ENCODE measurements at regions not wholly inside any gene's neighbourhood (a gene's known extent, or its start where the extent isn't known, plus 50 kb on each side); places are given as distances from the start of the nearest gene placed in this dataset.
"Not testable (repeated sequence)": the region's sequence is repeated elsewhere in the genome, so short reads cannot be mapped to it uniquely, and the experiment has no call there.

DNA sequence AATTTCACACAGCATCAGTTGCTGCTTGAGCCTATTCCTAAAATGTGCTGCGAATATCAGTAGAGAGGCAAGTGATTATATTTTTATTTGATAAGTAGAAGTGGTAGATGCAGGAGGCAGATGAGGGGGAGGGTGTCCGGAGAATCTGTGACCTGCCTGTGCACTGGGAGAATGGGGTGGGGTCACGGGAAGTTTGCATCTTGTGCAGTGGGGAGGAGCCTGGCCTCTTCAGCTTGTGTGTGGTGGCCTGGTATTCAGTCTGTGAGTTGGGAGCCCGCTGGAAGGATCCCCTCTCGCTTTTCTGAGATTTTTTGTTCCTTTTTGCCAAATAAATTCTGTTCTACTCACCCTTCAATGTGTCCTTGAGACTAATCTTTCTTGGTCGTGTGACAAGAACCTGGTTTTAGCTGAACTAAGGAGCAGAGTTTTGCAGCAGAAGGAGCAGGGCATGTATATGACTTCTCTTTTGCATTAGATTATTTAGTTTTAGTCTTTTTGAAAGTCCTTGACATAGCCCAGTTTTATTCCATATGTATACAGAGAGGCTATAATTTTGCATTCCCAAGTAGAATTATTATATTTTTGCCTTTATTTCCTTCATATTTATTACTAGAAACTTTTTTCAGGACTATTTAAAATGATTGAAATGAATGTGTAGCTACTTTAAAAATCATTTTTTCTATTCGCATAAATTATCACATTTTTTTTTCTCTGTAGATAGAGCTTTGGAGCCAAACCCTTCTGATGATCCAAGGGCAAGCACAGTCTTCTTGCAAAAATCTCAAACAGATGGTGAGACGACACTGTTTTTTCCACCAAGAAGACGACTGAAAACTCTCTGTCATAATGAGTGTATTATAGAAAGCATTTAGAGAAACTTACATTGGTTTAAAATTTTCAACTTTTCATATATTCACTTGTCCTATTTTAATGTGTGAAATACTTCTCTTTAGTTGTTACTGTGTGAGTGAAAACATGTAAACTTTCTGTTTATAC lies 1257.2 kb downstream of the UQCRFS1 start:
- no peaks in the 10 kb centered on the region for H3K36me3 ChIP-seq (ENCODE audit: control insufficient read depth in 2 of 2, insufficient read depth in 2 of 2, low read length in 1 of 2)
- no peaks in the 10 kb centered on the region for H3K79me2 ChIP-seq (ENCODE audit: control insufficient read depth, insufficient read depth, low read length)
- no peak overlapping the region for H3K4me2 ChIP-seq (ENCODE audit: control insufficient read depth, insufficient read depth)
- no peaks in the 10 kb centered on the region; a peak in 1 of 4 replicates for H3K27me3 ChIP-seq (replicated peaks in 1 of 2; ENCODE audit: control insufficient read depth in 2 of 2, insufficient read depth in 2 of 2, low read length in 1 of 2)
- TF ChIP-seq POU2F2 (IDR thresholded peaks at IDR 0.05; ENCODE audit: borderline replicate concordance, low read depth, low read length) (no peak), IKZF2 (IDR thresholded peaks at IDR 0.05) (no peak), MTA3 (IDR thresholded peaks at IDR 0.05; ENCODE audit: borderline replicate concordance, low read length) (no peak), BACH1 (IDR thresholded peaks at IDR 0.05; ENCODE audit: borderline replicate concordance) (no peak), NR2C1 (IDR thresholded peaks at IDR 0.05) (no peak), MEF2A (IDR thresholded peaks at IDR 0.05; ENCODE audit: insufficient read depth, low read depth, low read length) (no peak)
- TF ChIP-seq, protein P1, sequence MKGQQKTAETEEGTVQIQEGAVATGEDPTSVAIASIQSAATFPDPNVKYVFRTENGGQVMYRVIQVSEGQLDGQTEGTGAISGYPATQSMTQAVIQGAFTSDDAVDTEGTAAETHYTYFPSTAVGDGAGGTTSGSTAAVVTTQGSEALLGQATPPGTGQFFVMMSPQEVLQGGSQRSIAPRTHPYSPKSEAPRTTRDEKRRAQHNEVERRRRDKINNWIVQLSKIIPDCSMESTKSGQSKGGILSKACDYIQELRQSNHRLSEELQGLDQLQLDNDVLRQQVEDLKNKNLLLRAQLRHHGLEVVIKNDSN (IDR thresholded peaks at IDR 0.05; ENCODE audit: borderline replicate concordance, extremely low read length, insufficient read depth, low read depth, low read length), result no peak
- H3K9ac ChIP-seq (ENCODE audit: control insufficient read depth, insufficient read depth, low read length), result no peak overlapping the region
- no peak for DNase-seq (ENCODE audit: low read depth, low spot score)
- ChIA-PET CTCF (interaction anchor here (0.6 to 2.2 kb wide), 2 partner anchors 11 to 20 kb away, joined by 3 to 10 read pairs; no protein-coding TSS in a partner anchor), RAD21 (ENCODE audit: unreplicated experiment) (no interaction called here), SMC1A (ENCODE audit: uncharacterized antibody, unreplicated experiment) (interaction anchor here (0.6 to 1.2 kb wide), 3 partner anchors 20 to 252 kb away, joined by 3 to 4 read pairs (median 4); no protein-coding TSS in a partner anchor), POLR2A (interaction anchor here (0.5 kb wide), 1 partner anchor 1301 kb away, joined by 5 read pairs; no protein-coding TSS in a partner anchor)
- intact Hi-C loops (cut with micrococcal nuclease; ENCODE audit: unreplicated experiment) (no loop called here), in situ Hi-C loops (cut with MboI) (loop anchor here (25.0 kb wide), 1 partner anchor 757 kb away; no protein-coding TSS in a partner anchor)
- no TSS peak for BruUV-seq (replicated peaks)
- no peak overlapping the region for H2AFZ ChIP-seq (ENCODE audit: control insufficient read depth, low read depth, low read length)
- FAIRE-seq, result no peak
- H3K4me3 ChIP-seq, result no peak overlapping the region
- H3K4me1 ChIP-seq (ENCODE audit: control insufficient read depth, insufficient read depth, low read length), result no peaks in the 10 kb centered on the region
- WGBS (ENCODE audit: insufficient coverage, insufficient replicate concordance, low lambda C conversion rate, missing lambda C conversion rate), result 17% methylated on average over 9 of the region's 9 CpGs
- no peak for ATAC-seq
- H3K27ac ChIP-seq (ENCODE audit: control insufficient read depth, insufficient read depth), result no peak overlapping the region
- no peaks in the 10 kb centered on the region for H4K20me1 ChIP-seq (ENCODE audit: control insufficient read depth, insufficient read depth)
- no peaks in the 10 kb centered on the region for H3K9me3 ChIP-seq (replicated peaks; ENCODE audit: control insufficient read depth, insufficient read depth, low read length)

DNA sequence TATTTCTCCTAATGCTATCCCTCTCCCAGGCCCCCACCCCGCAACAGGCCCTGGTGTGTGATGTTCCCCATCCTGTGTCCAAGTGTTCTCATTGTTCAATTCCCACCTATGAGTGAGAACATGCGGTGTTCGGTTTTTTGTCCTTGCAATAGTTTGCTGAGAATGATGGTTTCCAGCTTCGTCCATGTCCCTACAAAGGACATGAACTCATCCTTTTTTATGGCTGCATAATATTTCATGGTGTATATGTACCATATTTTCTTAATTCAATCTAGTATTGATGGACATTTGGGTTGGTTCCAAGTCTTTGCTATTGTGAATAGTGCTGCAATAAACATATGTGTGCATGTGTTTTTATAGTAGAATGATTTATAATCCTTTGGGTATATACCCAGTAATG lies 1270.3 kb downstream of the UQCRFS1 start:
- H3K36me3 ChIP-seq (ENCODE audit: control insufficient read depth in 2 of 2, insufficient read depth in 2 of 2, low read length in 1 of 2); H3K4me2 ChIP-seq (ENCODE audit: control insufficient read depth, insufficient read depth); H3K4me3 ChIP-seq; H3K9ac ChIP-seq (ENCODE audit: control insufficient read depth, insufficient read depth, low read length); POLR2A ChIA-PET; H3K4me1 ChIP-seq (ENCODE audit: control insufficient read depth, insufficient read depth, low read length); SMC1A ChIA-PET (ENCODE audit: uncharacterized antibody, unreplicated experiment); DNase-seq (ENCODE audit: low read depth, low spot score); H3K27ac ChIP-seq (ENCODE audit: control insufficient read depth, insufficient read depth); H3K9me3 ChIP-seq (replicated peaks; ENCODE audit: control insufficient read depth, insufficient read depth, low read length); in situ Hi-C loops (cut with MboI); intact Hi-C loops (cut with micrococcal nuclease; ENCODE audit: unreplicated experiment); ATAC-seq; FAIRE-seq; H4K20me1 ChIP-seq (ENCODE audit: control insufficient read depth, insufficient read depth); H2AFZ ChIP-seq (ENCODE audit: control insufficient read depth, low read depth, low read length); BruUV-seq (replicated peaks); RAD21 ChIA-PET (ENCODE audit: unreplicated experiment); H3K79me2 ChIP-seq (ENCODE audit: control insufficient read depth, insufficient read depth, low read length); H3K27me3 ChIP-seq (replicated peaks in 1 of 2; ENCODE audit: control insufficient read depth in 2 of 2, insufficient read depth in 2 of 2, low read length in 1 of 2); CTCF ChIA-PET: not testable (repeated sequence)
- WGBS (ENCODE audit: insufficient coverage, insufficient replicate concordance, low lambda C conversion rate, missing lambda C conversion rate), result 30% methylated on average over 4 of the region's 4 CpGs
